ENCODE measurements at regions not wholly inside any gene's neighbourhood (a gene's known extent, or its start where the extent isn't known, plus 50 kb on each side); places are given as distances from the start of the nearest gene placed in this dataset.

- DNase-seq, result no peak
These were observed 123.1 kb upstream of the ESRRG start for GRCh38 chr1:216846339-216846738.

- no peak for DNase-seq
These were observed 120.2 kb upstream of the ESRRG start for GRCh38 chr1:216843409-216843808.

- no peak for DNase-seq
These were observed 117.9 kb upstream of the ESRRG start for GRCh38 chr1:216841165-216841564.

GRCh38 chr1:216836316-216836715, 113.1 kb upstream of the ESRRG start:
- no peak for DNase-seq

GRCh38 chr1:216833509-216833908, 110.3 kb upstream of the ESRRG start:
- DNase-seq, result no peak

- no peak for DNase-seq
These were observed 109.0 kb upstream of the ESRRG start for GRCh38 chr1:216832192-216832591.

GRCh38 chr1:216830424-216831210, 107.4 kb upstream of the ESRRG start:
- DNase-seq, result no peak

GRCh38 chr1:216827251-216827650, 104.0 kb upstream of the ESRRG start:
- DNase-seq, result no peak

- DNase-seq, result no peak
These were observed 103.4 kb upstream of the ESRRG start for GRCh38 chr1:216826646-216827045.

GRCh38 chr1:216826214-216826613, 103.0 kb upstream of the ESRRG start:
- no peak for DNase-seq

GRCh38 chr1:216825557-216825956, 102.3 kb upstream of the ESRRG start:
- DNase-seq, result no peak

- DNase-seq, result no peak
These were observed 101.3 kb upstream of the ESRRG start for GRCh38 chr1:216824511-216824910.

- no peak for DNase-seq
These were observed 100.5 kb upstream of the ESRRG start for GRCh38 chr1:216823731-216824130.

GRCh38 chr1:216822480-216822879, 99.3 kb upstream of the ESRRG start:
- no peak for DNase-seq

GRCh38 chr1:216820345-216820744, 97.1 kb upstream of the ESRRG start:
- DNase-seq, result no peak

- DNase-seq, result no peak
These were observed 95.1 kb upstream of the ESRRG start for GRCh38 chr1:216818284-216818683.

GRCh38 chr1:216815260-216816131, 92.3 kb upstream of the ESRRG start:
- no peak for DNase-seq

- DNase-seq, result no peak
These were observed 91.5 kb upstream of the ESRRG start for GRCh38 chr1:216814576-216815259.

GRCh38 chr1:216812966-216813365, 89.7 kb upstream of the ESRRG start:
- no peak for DNase-seq

- no peak for DNase-seq
These were observed 86.4 kb upstream of the ESRRG start for GRCh38 chr1:216809649-216810048.

GRCh38 chr1:216807696-216808095, 84.5 kb upstream of the ESRRG start:
- DNase-seq, result no peak

- DNase-seq, result no peak
These were observed 82.7 kb upstream of the ESRRG start for GRCh38 chr1:216805953-216806352.

GRCh38 chr1:216805233-216805632, 82.0 kb upstream of the ESRRG start:
- DNase-seq, result no peak

- DNase-seq, result no peak
These were observed 80.9 kb upstream of the ESRRG start for GRCh38 chr1:216804111-216804510.

Measured in AML-193 (cell line).